Right lobe of liver (tissue), 4 donors: ENCODE measurements at regions not wholly inside any gene's neighbourhood (a gene's known extent, or its start where the extent isn't known, plus 50 kb on each side); places are given as distances from the start of the nearest gene placed in this dataset.

Experiments used
- CTCF ChIP-seq, 4 donors: fragments of 200-600 bp in 3 of 4; fragments of 450-650 bp in 1 of 4; IDR thresholded peaks; one replicate each; pipeline versions ENCODE4 v1.5.1 to v1.8.0; 2016 to 2022; ENCODE audit warnings: antibody characterized with exemption in 4 of 4, mild to moderate bottlenecking in 2 of 4
- POLR2A ChIP-seq: fragments of 450-650 bp; IDR thresholded peaks from one replicate; pipeline ENCODE4 v1.6.1; 2017; ENCODE audit warnings: antibody characterized with exemption, mild to moderate bottlenecking
- donor health status: DM: no; HTN: no; CAD: no.
- donor health status: DM: no; HTN: no; CAD: no.
- donor health status: DM: no; HTN: yes; CAD: no.

- TF ChIP-seq CTCF (IDR thresholded peaks at IDR 0.05) (no peak), POLR2A (no peak)
Measured at GRCh38 chr21:15174923-15175322, 110.1 kb upstream of the NRIP1 start.
